ENCODE measurements at regions not wholly inside any gene's neighbourhood (a gene's known extent, or its start where the extent isn't known, plus 50 kb on each side); places are given as distances from the start of the nearest gene placed in this dataset.
"Not testable (repeated sequence)": the region's sequence is repeated elsewhere in the genome, so short reads cannot be mapped to it uniquely, and the experiment has no call there.

- peaks cover under 1% of the 10 kb centered on the region for H3K27me3 Mint-ChIP-seq
- ChIA-PET CTCF (no interaction called here), POLR2A (no interaction called here)
- no peaks in the 10 kb centered on the region for H3K9me3 Mint-ChIP-seq
- H3K27ac Mint-ChIP-seq: no peak overlapping the region
- peaks cover 25% of the 10 kb centered on the region for H3K4me1 Mint-ChIP-seq
- H3K4me3 Mint-ChIP-seq: no peak overlapping the region
- H3K36me3 Mint-ChIP-seq (ENCODE audit: low read depth): no peaks in the 10 kb centered on the region
- no peak for DNase-seq
These were observed 116.4 kb upstream of the SGK1 start for GRCh38 chr6:134434019-134434942.

GRCh38 chr6:134432036-134432435 lies 114.1 kb upstream of the SGK1 start:
- CTCF ChIA-PET: interaction anchor here (0.6 to 1.6 kb wide), 3 partner anchors 11 to 254 kb away, joined by 3 to 5 read pairs (median 3); no protein-coding TSS in a partner anchor
- Mint-ChIP-seq H3K27me3 (no peaks in the 10 kb centered on the region), H3K4me1 (peaks cover 19% of the 10 kb centered on the region)

GRCh38 chr6:134431421-134431859 lies 113.5 kb upstream of the SGK1 start:
- Mint-ChIP-seq H3K4me3 (no peak overlapping the region), H3K36me3 (ENCODE audit: low read depth) (peaks cover 3% of the 10 kb centered on the region), H3K27ac (no peak overlapping the region), H3K9me3 (no peaks in the 10 kb centered on the region), H3K27me3 (no peaks in the 10 kb centered on the region), H3K4me1 (peaks cover 15% of the 10 kb centered on the region)
- ChIA-PET POLR2A (no interaction called here), CTCF (interaction anchor here (0.6 to 1.6 kb wide), 3 partner anchors 8 to 253 kb away, joined by 3 read pairs; no protein-coding TSS in a partner anchor)
- no peak for DNase-seq

More at GRCh38 chr6:134432036-134432435, 114.1 kb upstream of the SGK1 start:
- Mint-ChIP-seq H3K36me3 (ENCODE audit: low read depth) (peaks cover 3% of the 10 kb centered on the region), H3K9me3 (no peaks in the 10 kb centered on the region), H3K4me3 (no peak overlapping the region), H3K27ac (no peak overlapping the region)
- POLR2A ChIA-PET: no interaction called here
- no peak for DNase-seq

- POLR2A ChIA-PET: no interaction called here
- Mint-ChIP-seq H3K36me3 (ENCODE audit: low read depth) (peaks cover 3% of the 10 kb centered on the region), H3K4me1 (peaks cover 10% of the 10 kb centered on the region), H3K27me3 (no peaks in the 10 kb centered on the region), H3K27ac (no peak overlapping the region), H3K4me3 (no peak overlapping the region), H3K9me3 (no peaks in the 10 kb centered on the region)
- CTCF ChIA-PET: no interaction called here
- no peak for DNase-seq
These were observed 112.0 kb upstream of the SGK1 start for GRCh38 chr6:134429861-134430380.

GRCh38 chr6:134427721-134428120 lies 109.8 kb upstream of the SGK1 start:
- Mint-ChIP-seq H3K27ac (no peak overlapping the region), H3K4me3 (no peak overlapping the region), H3K27me3 (no peaks in the 10 kb centered on the region), H3K4me1 (peaks cover 7% of the 10 kb centered on the region), H3K9me3 (no peaks in the 10 kb centered on the region), H3K36me3 (ENCODE audit: low read depth) (peaks cover 3% of the 10 kb centered on the region)
- ChIA-PET POLR2A (no interaction called here), CTCF (no interaction called here)
- no peak for DNase-seq

- no peak overlapping the region for H3K4me3 Mint-ChIP-seq
- H3K27me3 Mint-ChIP-seq: no peaks in the 10 kb centered on the region
- peaks cover 3% of the 10 kb centered on the region for H3K36me3 Mint-ChIP-seq (ENCODE audit: low read depth)
- no peak overlapping the region for H3K27ac Mint-ChIP-seq
- ChIA-PET POLR2A (interaction anchor here (0.6 kb wide), 1 partner anchor 24 kb away, joined by 3 read pairs; no protein-coding TSS in a partner anchor), CTCF (interaction anchor here (0.7 to 1.3 kb wide), 2 partner anchors 9 to 151 kb away, joined by 3 to 4 read pairs; no protein-coding TSS in a partner anchor)
- no peaks in the 10 kb centered on the region for H3K9me3 Mint-ChIP-seq
- no peak for DNase-seq
- H3K4me1 Mint-ChIP-seq: peaks cover 7% of the 10 kb centered on the region
These were observed 108.7 kb upstream of the SGK1 start for GRCh38 chr6:134426623-134427022.

- H3K27ac Mint-ChIP-seq; H3K9me3 Mint-ChIP-seq; H3K4me1 Mint-ChIP-seq; H3K27me3 Mint-ChIP-seq; DNase-seq; POLR2A ChIA-PET; H3K4me3 Mint-ChIP-seq; H3K36me3 Mint-ChIP-seq (ENCODE audit: low read depth): not testable (repeated sequence)
- CTCF ChIA-PET: interaction anchor here (0.7 to 1.3 kb wide), 3 partner anchors 10 to 152 kb away, joined by 3 to 4 read pairs (median 3); no protein-coding TSS in a partner anchor
These were observed 108.0 kb upstream of the SGK1 start for GRCh38 chr6:134425917-134426316.

- Mint-ChIP-seq H3K27me3 (no peaks in the 10 kb centered on the region), H3K9me3 (no peaks in the 10 kb centered on the region), H3K27ac (no peak overlapping the region), H3K4me1 (peaks cover 7% of the 10 kb centered on the region), H3K4me3 (no peak overlapping the region), H3K36me3 (ENCODE audit: low read depth) (peaks cover 3% of the 10 kb centered on the region)
- POLR2A ChIA-PET: no interaction called here
- CTCF ChIA-PET: interaction anchor here (1.1 kb wide), 1 partner anchor 14 kb away, joined by 3 read pairs; no protein-coding TSS in a partner anchor
- no peak for DNase-seq
These were observed 107.6 kb upstream of the SGK1 start for GRCh38 chr6:134425513-134425912.

GRCh38 chr6:134424798-134425170 lies 106.9 kb upstream of the SGK1 start:
- ChIA-PET CTCF (interaction anchor here (1.1 kb wide), 1 partner anchor 13 kb away, joined by 3 read pairs; no protein-coding TSS in a partner anchor), POLR2A (no interaction called here)
- Mint-ChIP-seq H3K36me3 (ENCODE audit: low read depth) (peaks cover 3% of the 10 kb centered on the region), H3K9me3 (no peaks in the 10 kb centered on the region), H3K27ac (no peak overlapping the region), H3K4me3 (no peak overlapping the region), H3K27me3 (no peaks in the 10 kb centered on the region), H3K4me1 (peaks cover 7% of the 10 kb centered on the region)
- no peak for DNase-seq

- H3K9me3 Mint-ChIP-seq: no peaks in the 10 kb centered on the region
- no peak overlapping the region for H3K27ac Mint-ChIP-seq
- CTCF ChIA-PET: no interaction called here
- H3K36me3 Mint-ChIP-seq (ENCODE audit: low read depth): peaks cover 3% of the 10 kb centered on the region
- DNase-seq: no peak
- no peak overlapping the region for H3K4me3 Mint-ChIP-seq
- H3K4me1 Mint-ChIP-seq: peaks cover 7% of the 10 kb centered on the region
- POLR2A ChIA-PET: no interaction called here
- H3K27me3 Mint-ChIP-seq: no peaks in the 10 kb centered on the region
These were observed 106.4 kb upstream of the SGK1 start for GRCh38 chr6:134424165-134424797.

GRCh38 chr6:134422426-134423231 lies 104.7 kb upstream of the SGK1 start:
- DNase-seq: no peak
- ChIA-PET CTCF (interaction anchor here (0.6 to 1.2 kb wide), 5 partner anchors 9 to 56 kb away, joined by 3 to 4 read pairs (median 3); no protein-coding TSS in a partner anchor), POLR2A (no interaction called here)
- Mint-ChIP-seq H3K27ac (no peak overlapping the region), H3K9me3 (no peaks in the 10 kb centered on the region), H3K4me1 (peaks cover 7% of the 10 kb centered on the region), H3K27me3 (no peaks in the 10 kb centered on the region), H3K4me3 (no peak overlapping the region), H3K36me3 (ENCODE audit: low read depth) (peaks cover 1% of the 10 kb centered on the region)

- ChIA-PET POLR2A (no interaction called here), CTCF (interaction anchor here (1.0 to 1.2 kb wide), 2 partner anchors 10 to 59 kb away, joined by 3 read pairs; no protein-coding TSS in a partner anchor)
- H3K36me3 Mint-ChIP-seq (ENCODE audit: low read depth): no peaks in the 10 kb centered on the region
These were observed 103.6 kb upstream of the SGK1 start for GRCh38 chr6:134421501-134421900.

More at GRCh38 chr6:134421501-134421900, 103.6 kb upstream of the SGK1 start:
- no peak for DNase-seq
- H3K4me3 Mint-ChIP-seq: no peak overlapping the region
- H3K9me3 Mint-ChIP-seq: no peaks in the 10 kb centered on the region
- peaks cover 9% of the 10 kb centered on the region for H3K4me1 Mint-ChIP-seq
- H3K27me3 Mint-ChIP-seq: no peaks in the 10 kb centered on the region
- no peak overlapping the region for H3K27ac Mint-ChIP-seq

Data from activated CD4-positive, alpha-beta T cell treated with anti-CD3 and anti-CD28 coated beads, Interleukin-2, amount 10 ng/mL, durations not matched to agents 7 days and 5 days (primary cell).